ENCODE measurements at regions not wholly inside any gene's neighbourhood (a gene's known extent, or its start where the extent isn't known, plus 50 kb on each side); places are given as distances from the start of the nearest gene placed in this dataset.

GRCh38 chr16:55209626-55210025, 114.4 kb upstream of the IRX6 start:
- no peak for DNase-seq (ENCODE audit: low read depth)
- TF ChIP-seq MAX (IDR thresholded peaks at IDR 0.05; ENCODE audit: low read depth, low read length) (no peak), MYC (IDR thresholded peaks at IDR 0.05; ENCODE audit: low read depth, low read length) (no peak), POLR2A (IDR thresholded peaks at IDR 0.05; ENCODE audit: extremely low read depth, insufficient read length) (no peak), CTCF (IDR thresholded peaks at IDR 0.05; ENCODE audit: low read depth, low read length) (no peak)

GRCh38 chr16:55212791-55213190, 111.2 kb upstream of the IRX6 start:
- no peak for DNase-seq (ENCODE audit: low read depth)
- TF ChIP-seq MYC (IDR thresholded peaks at IDR 0.05; ENCODE audit: low read depth, low read length) (no peak), CTCF (IDR thresholded peaks at IDR 0.05; ENCODE audit: low read depth, low read length) (no peak), MAX (IDR thresholded peaks at IDR 0.05; ENCODE audit: low read depth, low read length) (no peak), POLR2A (IDR thresholded peaks at IDR 0.05; ENCODE audit: extremely low read depth, insufficient read length) (no peak)
- H3K4me3 ChIP-seq (ENCODE audit: low read depth, low read length), result no peak overlapping the region

More at GRCh38 chr16:55209626-55210025, 114.4 kb upstream of the IRX6 start:
- no peak overlapping the region for H3K4me3 ChIP-seq (ENCODE audit: low read depth, low read length)

- DNase-seq (ENCODE audit: low read depth), result no peak
- TF ChIP-seq MYC (IDR thresholded peaks at IDR 0.05; ENCODE audit: low read depth, low read length) (no peak), CTCF (IDR thresholded peaks at IDR 0.05; ENCODE audit: low read depth, low read length) (no peak), MAX (IDR thresholded peaks at IDR 0.05; ENCODE audit: low read depth, low read length) (no peak), POLR2A (IDR thresholded peaks at IDR 0.05; ENCODE audit: extremely low read depth, insufficient read length) (no peak)
- no peak overlapping the region for H3K4me3 ChIP-seq (ENCODE audit: low read depth, low read length)
Measured at GRCh38 chr16:55214412-55214811, 109.6 kb upstream of the IRX6 start.

GRCh38 chr16:55214974-55215494, 109.0 kb upstream of the IRX6 start:
- H3K4me3 ChIP-seq (ENCODE audit: low read depth, low read length), result no peak overlapping the region
- DNase-seq (ENCODE audit: low read depth), result no peak
- no peak for TF ChIP-seq CTCF (IDR thresholded peaks at IDR 0.05; ENCODE audit: low read depth, low read length)
- no peak for TF ChIP-seq MYC (IDR thresholded peaks at IDR 0.05; ENCODE audit: low read depth, low read length)
- TF ChIP-seq MAX (IDR thresholded peaks at IDR 0.05; ENCODE audit: low read depth, low read length), result no peak
- TF ChIP-seq POLR2A (IDR thresholded peaks at IDR 0.05; ENCODE audit: extremely low read depth, insufficient read length), result no peak

GRCh38 chr16:55217392-55217791, 106.6 kb upstream of the IRX6 start:
- no peak overlapping the region for H3K4me3 ChIP-seq (ENCODE audit: low read depth, low read length)
- no peak for DNase-seq (ENCODE audit: low read depth)
- TF ChIP-seq MAX (IDR thresholded peaks at IDR 0.05; ENCODE audit: low read depth, low read length) (no peak), POLR2A (IDR thresholded peaks at IDR 0.05; ENCODE audit: extremely low read depth, insufficient read length) (no peak), CTCF (IDR thresholded peaks at IDR 0.05; ENCODE audit: low read depth, low read length) (no peak), MYC (IDR thresholded peaks at IDR 0.05; ENCODE audit: low read depth, low read length) (no peak)

Data from NB4 (cell line).